ENCODE measurements at regions not wholly inside any gene's neighbourhood (a gene's known extent, or its start where the extent isn't known, plus 50 kb on each side); places are given as distances from the start of the nearest gene placed in this dataset.
"Not testable (repeated sequence)": the region's sequence is repeated elsewhere in the genome, so short reads cannot be mapped to it uniquely, and the experiment has no call there.

DNA sequence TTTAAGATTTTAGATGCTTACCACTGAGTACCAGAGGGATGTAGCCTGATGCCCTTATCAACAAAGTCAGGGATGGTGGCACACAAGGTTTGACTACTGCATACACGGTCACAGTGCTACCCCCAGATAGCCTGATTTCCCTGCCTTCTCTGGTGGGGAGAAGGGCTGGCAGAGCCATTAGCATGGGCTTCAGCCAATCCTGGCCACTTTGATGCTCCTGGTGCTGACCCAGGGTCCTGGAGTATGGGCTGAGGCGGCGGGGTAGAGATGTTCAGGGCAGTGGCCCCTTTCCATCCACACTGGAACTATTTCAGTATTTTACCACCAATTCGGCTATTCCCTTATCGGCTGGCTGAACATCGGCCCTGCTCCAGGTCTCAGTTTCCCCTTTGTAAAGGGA lies 83.2 kb downstream of the POTEB3 start:
- H3K27ac ChIP-seq (ENCODE audit: extremely low read depth, low read depth, low read length); H3K4me1 ChIP-seq (ENCODE audit: control insufficient read depth, insufficient read depth, low read length); CTCF ChIA-PET; H3K9me3 ChIP-seq (ENCODE audit: control insufficient read depth, insufficient read depth, low read depth, low read length); POLR2A ChIA-PET; H3K4me3 ChIP-seq (ENCODE audit: low read depth, low read length); H3K36me3 ChIP-seq (ENCODE audit: control insufficient read depth in 2 of 2, insufficient read depth in 1 of 2, low read length in 2 of 2): not testable (repeated sequence)

DNA sequence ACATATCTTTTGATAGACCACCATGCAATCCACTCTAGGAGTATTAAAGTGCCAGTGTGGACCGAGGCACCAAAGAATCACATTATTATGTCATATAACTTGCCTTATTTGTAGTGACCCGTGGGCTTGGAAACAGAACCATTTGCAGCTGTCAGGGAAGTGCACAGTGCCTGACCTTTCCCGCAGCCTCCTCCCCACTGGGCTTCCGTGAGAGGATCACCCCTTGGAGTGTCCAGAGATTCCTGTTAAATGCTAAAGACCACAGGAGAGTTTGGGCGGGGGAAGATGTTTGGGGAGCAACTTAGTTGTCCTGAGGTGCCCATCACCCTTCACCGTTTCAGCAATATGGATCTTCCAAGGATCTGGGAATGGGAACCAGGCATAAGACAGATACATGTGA lies 84.4 kb downstream of the POTEB3 start:
- H3K4me1 ChIP-seq (ENCODE audit: control insufficient read depth, insufficient read depth, low read length); H3K36me3 ChIP-seq (ENCODE audit: control insufficient read depth in 2 of 2, insufficient read depth in 1 of 2, low read length in 2 of 2); POLR2A ChIA-PET; H3K27ac ChIP-seq (ENCODE audit: extremely low read depth, low read depth, low read length); CTCF ChIA-PET; H3K9me3 ChIP-seq (ENCODE audit: control insufficient read depth, insufficient read depth, low read depth, low read length); H3K4me3 ChIP-seq (ENCODE audit: low read depth, low read length): not testable (repeated sequence)

DNA sequence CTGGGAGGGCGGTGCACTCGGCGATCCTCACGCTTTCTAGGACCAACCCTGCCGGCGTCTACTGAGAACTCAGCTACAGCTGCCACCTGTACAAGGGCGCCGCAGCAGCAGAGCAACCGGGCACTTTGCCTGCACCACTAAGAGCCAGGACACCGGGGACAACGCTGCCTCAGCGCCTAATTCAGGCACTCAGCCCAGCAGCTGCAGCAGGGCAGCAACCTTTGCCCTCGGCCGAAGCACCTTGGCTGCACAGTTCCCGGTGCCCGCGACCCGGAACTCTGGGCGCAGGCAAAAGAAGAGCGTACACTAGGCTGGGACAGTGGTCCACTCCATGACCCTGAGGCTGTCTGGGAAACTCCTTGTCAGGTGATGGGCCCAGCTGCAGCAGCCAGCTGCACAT lies 85.7 kb downstream of the POTEB3 start:
- H3K4me1 ChIP-seq (ENCODE audit: control insufficient read depth, insufficient read depth, low read length); H3K36me3 ChIP-seq (ENCODE audit: control insufficient read depth in 2 of 2, insufficient read depth in 1 of 2, low read length in 2 of 2); H3K4me3 ChIP-seq (ENCODE audit: low read depth, low read length); H3K9me3 ChIP-seq (ENCODE audit: control insufficient read depth, insufficient read depth, low read depth, low read length); H3K27ac ChIP-seq (ENCODE audit: extremely low read depth, low read depth, low read length); CTCF ChIA-PET; POLR2A ChIA-PET: not testable (repeated sequence)

DNA sequence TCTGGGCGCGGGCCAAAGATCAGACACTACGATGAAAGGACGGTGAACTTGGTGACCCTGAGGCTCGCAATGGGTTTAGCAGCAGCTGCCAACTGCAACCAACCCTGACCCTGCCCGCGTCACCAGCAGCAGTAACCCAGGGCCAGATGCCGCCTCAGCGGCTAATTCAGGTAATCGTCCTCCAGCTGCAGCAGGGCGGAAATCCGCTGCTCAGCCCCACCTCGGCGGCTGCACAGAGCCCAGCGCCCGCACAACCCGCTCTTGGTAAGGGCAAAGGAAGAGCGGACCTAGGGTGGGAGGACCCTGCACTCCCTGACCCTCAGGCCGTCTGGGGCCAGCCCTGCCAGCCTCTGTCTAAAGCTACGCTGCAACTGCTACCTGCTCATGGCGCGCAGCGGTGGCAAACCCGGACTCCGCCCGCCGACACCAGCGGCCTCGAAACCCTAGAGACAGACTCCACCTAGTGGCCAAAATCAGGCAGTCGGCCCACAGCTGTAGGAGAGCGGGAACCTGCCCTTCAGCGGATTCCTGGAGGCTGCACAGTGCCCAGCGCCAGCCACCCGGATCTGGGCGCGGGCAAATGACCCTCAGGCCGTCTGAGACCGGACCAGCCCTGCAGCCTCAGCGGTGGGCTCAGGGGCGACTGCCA lies 87.5 kb downstream of the POTEB3 start:
- H3K9me3 ChIP-seq (ENCODE audit: control insufficient read depth, insufficient read depth, low read depth, low read length); H3K36me3 ChIP-seq (ENCODE audit: control insufficient read depth in 2 of 2, insufficient read depth in 1 of 2, low read length in 2 of 2); POLR2A ChIA-PET; H3K4me3 ChIP-seq (ENCODE audit: low read depth, low read length); H3K4me1 ChIP-seq (ENCODE audit: control insufficient read depth, insufficient read depth, low read length); H3K27ac ChIP-seq (ENCODE audit: extremely low read depth, low read depth, low read length); CTCF ChIA-PET: not testable (repeated sequence)

DNA sequence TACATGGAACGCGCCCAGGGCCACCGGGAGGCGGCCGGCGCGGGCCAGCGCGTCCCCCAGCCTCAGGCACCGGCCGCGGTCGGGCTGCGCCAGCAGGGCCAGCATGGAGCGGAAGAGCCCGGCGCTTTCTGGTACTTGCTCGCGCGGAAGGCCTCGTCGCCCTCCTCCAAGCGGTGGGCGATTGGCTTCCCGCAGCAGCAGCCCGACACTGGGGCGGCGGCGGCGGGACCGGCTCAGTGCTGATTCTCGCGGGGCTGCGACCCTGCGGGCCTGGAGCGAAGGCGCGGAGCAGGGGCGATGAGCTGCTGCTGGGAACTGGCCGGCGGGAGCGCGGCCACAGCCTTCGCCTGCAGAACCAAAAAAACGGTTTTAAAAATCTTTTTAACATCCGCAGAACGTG lies 95.3 kb downstream of the POTEB3 start:
- H3K4me1 ChIP-seq (ENCODE audit: control insufficient read depth, insufficient read depth, low read length); H3K36me3 ChIP-seq (ENCODE audit: control insufficient read depth in 2 of 2, insufficient read depth in 1 of 2, low read length in 2 of 2); CTCF ChIA-PET; H3K4me3 ChIP-seq (ENCODE audit: low read depth, low read length); H3K27ac ChIP-seq (ENCODE audit: extremely low read depth, low read depth, low read length); H3K9me3 ChIP-seq (ENCODE audit: control insufficient read depth, insufficient read depth, low read depth, low read length); POLR2A ChIA-PET: not testable (repeated sequence)

DNA sequence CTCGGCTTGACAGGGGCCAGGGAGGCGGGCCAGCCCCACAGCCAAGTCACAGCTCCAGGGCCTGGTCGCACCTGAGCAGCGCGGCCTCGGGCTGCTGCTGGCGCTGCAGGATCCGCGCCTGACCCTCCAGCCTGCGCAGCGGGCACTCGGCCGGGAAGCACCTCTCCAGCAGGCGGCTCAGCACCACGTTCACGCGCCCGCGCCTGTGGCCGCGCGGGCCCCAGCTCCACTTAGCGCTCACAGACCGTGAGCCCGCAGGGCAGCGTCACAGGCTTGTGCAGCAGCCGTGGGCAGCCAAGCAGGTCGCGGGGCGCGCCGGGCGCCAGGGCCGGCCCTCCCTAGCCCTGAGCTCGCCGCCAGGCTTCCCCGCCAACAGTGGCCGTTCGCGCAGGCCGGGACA lies 95.8 kb downstream of the POTEB3 start:
- H3K4me3 ChIP-seq (ENCODE audit: low read depth, low read length); H3K9me3 ChIP-seq (ENCODE audit: control insufficient read depth, insufficient read depth, low read depth, low read length); H3K4me1 ChIP-seq (ENCODE audit: control insufficient read depth, insufficient read depth, low read length); POLR2A ChIA-PET; H3K36me3 ChIP-seq (ENCODE audit: control insufficient read depth in 2 of 2, insufficient read depth in 1 of 2, low read length in 2 of 2); H3K27ac ChIP-seq (ENCODE audit: extremely low read depth, low read depth, low read length); CTCF ChIA-PET: not testable (repeated sequence)

DNA sequence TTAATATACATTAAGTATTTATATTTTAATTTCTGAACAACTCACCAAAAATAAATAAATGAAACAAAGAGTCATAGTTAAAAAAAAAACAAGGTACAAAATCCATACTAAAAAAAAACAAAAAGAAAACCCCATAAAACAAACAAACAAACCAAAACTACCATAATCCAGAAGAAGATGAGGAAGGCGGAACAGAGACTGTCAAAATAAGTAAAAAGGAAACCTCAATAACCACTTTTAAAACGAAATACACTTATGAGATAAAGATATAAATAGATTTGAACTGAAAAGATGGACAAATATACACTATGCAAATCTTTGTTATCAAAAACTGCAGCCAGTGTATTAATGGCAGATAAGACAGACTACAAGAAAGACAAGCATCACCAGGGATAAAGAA lies 103.3 kb downstream of the POTEB3 start:
- H3K36me3 ChIP-seq (ENCODE audit: control insufficient read depth in 2 of 2, insufficient read depth in 1 of 2, low read length in 2 of 2); H3K4me1 ChIP-seq (ENCODE audit: control insufficient read depth, insufficient read depth, low read length); H3K4me3 ChIP-seq (ENCODE audit: low read depth, low read length); POLR2A ChIA-PET; H3K9me3 ChIP-seq (ENCODE audit: control insufficient read depth, insufficient read depth, low read depth, low read length); H3K27ac ChIP-seq (ENCODE audit: extremely low read depth, low read depth, low read length); CTCF ChIA-PET: not testable (repeated sequence)

DNA sequence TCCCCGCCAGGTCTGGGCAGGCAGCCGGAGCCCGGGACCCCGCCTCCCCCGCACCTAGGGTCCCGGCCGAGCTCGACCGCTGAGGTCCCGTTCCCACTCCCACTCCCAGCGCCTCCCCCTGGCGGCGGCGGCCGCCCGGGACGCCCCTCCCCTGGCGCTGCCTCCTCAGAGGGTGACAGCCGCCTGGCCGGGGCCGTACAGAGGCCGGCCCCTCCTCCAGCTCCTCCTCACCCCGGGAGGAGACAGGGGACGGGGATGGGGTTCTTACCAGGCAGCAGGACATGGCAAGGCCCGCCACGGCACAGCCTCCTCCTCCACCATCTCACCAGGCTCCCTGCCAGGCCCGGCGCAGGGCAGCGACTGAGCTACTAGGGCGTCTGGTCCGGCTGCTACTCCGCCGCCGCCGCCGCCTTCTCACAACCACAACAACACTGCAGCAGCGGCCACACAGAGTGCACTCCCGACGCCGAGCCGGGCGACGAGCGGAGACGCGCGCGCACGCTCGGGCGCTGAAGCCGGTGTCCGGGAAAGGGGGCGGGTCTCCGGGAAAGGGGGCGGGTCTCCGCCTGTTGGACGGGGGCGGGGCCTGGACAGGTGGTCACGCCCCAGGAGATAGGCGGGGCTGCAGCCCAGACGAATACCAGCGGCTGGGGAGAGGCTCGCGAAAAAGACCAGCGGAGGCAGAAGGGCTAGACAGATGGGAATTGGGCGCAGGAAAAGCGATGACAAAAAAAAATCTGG lies 115.4 kb downstream of the POTEB3 start:
- H3K36me3 ChIP-seq (ENCODE audit: control insufficient read depth in 2 of 2, insufficient read depth in 1 of 2, low read length in 2 of 2); H3K4me3 ChIP-seq (ENCODE audit: low read depth, low read length); POLR2A ChIA-PET; H3K27ac ChIP-seq (ENCODE audit: extremely low read depth, low read depth, low read length); H3K4me1 ChIP-seq (ENCODE audit: control insufficient read depth, insufficient read depth, low read length); CTCF ChIA-PET; H3K9me3 ChIP-seq (ENCODE audit: control insufficient read depth, insufficient read depth, low read depth, low read length): not testable (repeated sequence)

DNA sequence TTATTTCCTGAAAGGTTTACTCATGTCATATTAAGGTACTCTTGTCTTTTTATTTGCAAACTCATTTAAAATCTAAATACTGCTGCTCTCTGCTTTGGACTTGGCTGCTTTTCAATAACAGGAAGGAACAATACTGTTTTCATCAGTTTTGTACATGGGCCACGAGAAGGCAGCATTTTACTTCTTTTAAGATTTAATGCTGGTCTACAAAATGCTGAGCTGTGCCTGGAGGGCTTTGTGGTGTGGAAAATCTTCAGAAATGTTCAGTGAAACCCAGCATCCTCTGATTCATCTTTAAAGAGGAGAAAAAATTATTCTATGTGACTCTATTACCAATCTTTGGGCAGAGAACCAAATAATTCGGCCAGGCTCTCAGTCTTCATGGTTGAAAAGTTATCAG lies 155.9 kb downstream of the POTEB3 start:
- H3K27ac ChIP-seq (ENCODE audit: extremely low read depth, low read depth, low read length); H3K36me3 ChIP-seq (ENCODE audit: control insufficient read depth in 2 of 2, insufficient read depth in 1 of 2, low read length in 2 of 2); H3K4me1 ChIP-seq (ENCODE audit: control insufficient read depth, insufficient read depth, low read length); POLR2A ChIA-PET; H3K4me3 ChIP-seq (ENCODE audit: low read depth, low read length); H3K9me3 ChIP-seq (ENCODE audit: control insufficient read depth, insufficient read depth, low read depth, low read length): not testable (repeated sequence)
- CTCF ChIA-PET = interaction anchor here (0.6 to 1.4 kb wide), 3 partner anchors 11 to 640 kb away, joined by 3 to 6 read pairs (median 5); no protein-coding TSS in a partner anchor

DNA sequence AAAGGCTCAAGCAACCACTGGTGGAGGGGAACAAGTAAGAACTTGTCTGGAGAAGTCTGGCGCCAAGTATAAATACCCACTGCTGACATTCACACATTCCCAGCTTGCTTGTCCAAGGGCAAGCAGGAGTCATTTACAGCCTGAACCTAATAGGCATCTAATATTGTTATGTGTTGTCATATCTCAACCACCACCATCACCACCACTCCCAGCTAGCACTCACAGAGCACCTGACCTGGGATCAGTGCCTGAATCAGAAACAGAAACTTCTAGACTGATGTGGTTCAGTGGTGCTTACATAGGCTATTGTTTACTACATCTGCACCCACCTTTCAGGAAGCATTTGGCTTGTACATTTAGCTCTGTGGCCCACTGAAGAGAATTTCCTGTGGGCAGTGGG lies 157.1 kb downstream of the POTEB3 start:
- CTCF ChIA-PET = interaction anchor here (0.7 to 1.4 kb wide), 2 partner anchors 8 to 639 kb away, joined by 3 read pairs; no protein-coding TSS in a partner anchor
- POLR2A ChIA-PET = not testable (repeated sequence)

DNA sequence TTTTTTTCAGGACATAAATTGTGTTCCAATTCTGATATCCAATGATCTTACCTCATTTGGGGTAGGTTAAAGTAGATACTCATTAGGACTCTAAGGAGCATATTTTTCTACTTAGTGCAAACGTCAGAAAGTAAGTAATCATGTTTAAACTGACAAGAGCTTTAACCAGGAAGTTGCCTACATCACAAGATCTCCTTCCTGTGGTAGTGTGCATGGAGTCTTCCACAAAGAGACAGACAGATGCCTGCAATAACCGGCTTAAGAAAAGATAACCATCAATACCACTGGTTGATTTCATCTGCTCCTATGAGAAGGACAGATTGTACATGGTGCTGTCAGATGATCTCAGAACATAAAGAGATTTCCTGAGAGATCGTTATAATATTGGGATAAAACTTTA lies 160.0 kb downstream of the POTEB3 start:
- H3K27ac ChIP-seq (ENCODE audit: extremely low read depth, low read depth, low read length); POLR2A ChIA-PET; H3K4me1 ChIP-seq (ENCODE audit: control insufficient read depth, insufficient read depth, low read length); H3K9me3 ChIP-seq (ENCODE audit: control insufficient read depth, insufficient read depth, low read depth, low read length); H3K4me3 ChIP-seq (ENCODE audit: low read depth, low read length); H3K36me3 ChIP-seq (ENCODE audit: control insufficient read depth in 2 of 2, insufficient read depth in 1 of 2, low read length in 2 of 2): not testable (repeated sequence)
- CTCF ChIA-PET = interaction anchor here (0.6 to 0.7 kb wide), 2 partner anchors 12 to 923 kb away, joined by 3 read pairs; no protein-coding TSS in a partner anchor

More for the DNA sequence above, 157.1 kb downstream of the POTEB3 start:
- not testable (repeated sequence) for H3K27ac ChIP-seq (ENCODE audit: extremely low read depth, low read depth, low read length); H3K4me1 ChIP-seq (ENCODE audit: control insufficient read depth, insufficient read depth, low read length); H3K9me3 ChIP-seq (ENCODE audit: control insufficient read depth, insufficient read depth, low read depth, low read length); H3K36me3 ChIP-seq (ENCODE audit: control insufficient read depth in 2 of 2, insufficient read depth in 1 of 2, low read length in 2 of 2); H3K4me3 ChIP-seq (ENCODE audit: low read depth, low read length)

All from HEK293 (cell line).